GM18511 (cell line): ENCODE measurements at regions not wholly inside any gene's neighbourhood (a gene's known extent, or its start where the extent isn't known, plus 50 kb on each side); places are given as distances from the start of the nearest gene placed in this dataset.
"Not testable (repeated sequence)": the region's sequence is repeated elsewhere in the genome, so short reads cannot be mapped to it uniquely, and the experiment has no call there.

Experiments
- ATAC-seq: cut with Tn5 transposase; IDR thresholded peaks from one replicate; pipeline ENCODE4 v1.9.1; 2021; ENCODE audit warnings: mild to moderate bottlenecking, moderate library complexity; ENCODE audit not compliant: unreplicated experiment

GRCh38 chr16:54985156-54985555 is 54.5 kb downstream of the IRX5 start:
- ATAC-seq = no peak

- no peak for ATAC-seq
Measured at GRCh38 chr16:54985668-54986067, 55.0 kb downstream of the IRX5 start.

GRCh38 chr16:54986409-54986808 is 55.7 kb downstream of the IRX5 start:
- ATAC-seq = no peak

GRCh38 chr16:54987081-54987480 is 56.4 kb downstream of the IRX5 start:
- ATAC-seq = no peak

- no peak for ATAC-seq
Measured at GRCh38 chr16:54991525-54991924, 60.9 kb downstream of the IRX5 start.

GRCh38 chr16:54991946-54992345 is 61.3 kb downstream of the IRX5 start:
- not testable (repeated sequence) for ATAC-seq

- ATAC-seq = no peak
Measured at GRCh38 chr16:54993106-54993895, 62.6 kb downstream of the IRX5 start.

- no peak for ATAC-seq
Measured at GRCh38 chr16:54996186-54996585, 65.5 kb downstream of the IRX5 start.

GRCh38 chr16:54998834-54999233 is 68.2 kb downstream of the IRX5 start:
- ATAC-seq = no peak

- ATAC-seq = no peak
Measured at GRCh38 chr16:54999481-54999880, 68.8 kb downstream of the IRX5 start.

GRCh38 chr16:55000595-55000994 is 69.9 kb downstream of the IRX5 start:
- ATAC-seq = no peak

- ATAC-seq = no peak
Measured at GRCh38 chr16:55001931-55002330, 71.3 kb downstream of the IRX5 start.

- no peak for ATAC-seq
Measured at GRCh38 chr16:55002419-55002818, 71.8 kb downstream of the IRX5 start.

GRCh38 chr16:55003306-55003705 is 72.6 kb downstream of the IRX5 start:
- no peak for ATAC-seq

GRCh38 chr16:55003916-55004315 is 73.3 kb downstream of the IRX5 start:
- ATAC-seq = no peak

- ATAC-seq = no peak
Measured at GRCh38 chr16:55007504-55007903, 76.8 kb downstream of the IRX5 start.

GRCh38 chr16:55008836-55009510 is 78.3 kb downstream of the IRX5 start:
- ATAC-seq = no peak

GRCh38 chr16:55009581-55009980 is 78.9 kb downstream of the IRX5 start:
- ATAC-seq = no peak

- ATAC-seq = no peak
Measured at GRCh38 chr16:55010492-55011160, 80.0 kb downstream of the IRX5 start.

- no peak for ATAC-seq
Measured at GRCh38 chr16:55012362-55012761, 81.7 kb downstream of the IRX5 start.

- no peak for ATAC-seq
Measured at GRCh38 chr16:55012793-55013192, 82.1 kb downstream of the IRX5 start.

- ATAC-seq = no peak
Measured at GRCh38 chr16:55014022-55014421, 83.4 kb downstream of the IRX5 start.
